Neutrophil (primary cell): ENCODE measurements at regions not wholly inside any gene's neighbourhood (a gene's known extent, or its start where the extent isn't known, plus 50 kb on each side); places are given as distances from the start of the nearest gene placed in this dataset.
"Not testable (repeated sequence)": the region's sequence is repeated elsewhere in the genome, so short reads cannot be mapped to it uniquely, and the experiment has no call there.

Experiments used
- H3K27ac ChIP-seq: fragments of 200-600 bp; sonication (generic); 2 replicates; pipeline ENCODE4 v1.5.1; 2016; ENCODE audit warnings: mild to moderate bottlenecking, moderate library complexity
- H3K27me3 ChIP-seq: fragments of 200-600 bp; sonication (generic); 2 replicates; pipeline ENCODE4 v1.6.0; 2016; ENCODE audit warnings: mild to moderate bottlenecking
- H3K36me3 ChIP-seq: fragments of 200-600 bp; sonication (generic); 2 replicates; pipeline ENCODE4 v1.5.1; 2017
- H3K4me1 ChIP-seq, 2 experiments: fragments of 200-600 bp in 1 of 2; sonication (generic) in 1 of 2; 1 replicate in 1 of 2; 2 replicates in 1 of 2; pipeline versions ENCODE4 v1.5.1 to v1.6.1; 2013 to 2016; ENCODE audit warnings: low read depth in 1 of 2, low read length in 1 of 2, mild to moderate bottlenecking in 1 of 2, moderate library complexity in 1 of 2; ENCODE audit not compliant: control insufficient read depth in 1 of 2, insufficient read depth in 1 of 2
- H3K4me3 ChIP-seq, 2 experiments: fragments of 200-600 bp in 1 of 2; sonication (generic) in 1 of 2; 1 replicate in 1 of 2; 2 replicates in 1 of 2; pipeline ENCODE4 v1.5.1; 2013 to 2016; ENCODE audit warnings: low read depth in 1 of 2, low read length in 1 of 2, mild to moderate bottlenecking in 1 of 2, moderate library complexity in 1 of 2
- H3K9me3 ChIP-seq: fragments of 200-600 bp; sonication (generic); 2 replicates; pipeline ENCODE4 v1.5.1; 2016

GRCh38 chr2:87406406-87407175 lies 341.3 kb upstream of the PLGLB2 start:
- H3K36me3 ChIP-seq, H3K4me1 ChIP-seq, H3K9me3 ChIP-seq, H3K4me3 ChIP-seq, H3K27me3 ChIP-seq, H3K27ac ChIP-seq: not testable (repeated sequence)

GRCh38 chr2:87409601-87410000 lies 338.3 kb upstream of the PLGLB2 start:
- not testable (repeated sequence) for H3K4me3 ChIP-seq

GRCh38 chr2:87410371-87410770 lies 337.5 kb upstream of the PLGLB2 start:
- not testable (repeated sequence) for H3K36me3 ChIP-seq, H3K4me3 ChIP-seq, H3K9me3 ChIP-seq, H3K27me3 ChIP-seq, H3K27ac ChIP-seq, H3K4me1 ChIP-seq

More at GRCh38 chr2:87409601-87410000, 338.3 kb upstream of the PLGLB2 start:
- H3K36me3 ChIP-seq, H3K27ac ChIP-seq, H3K4me1 ChIP-seq, H3K27me3 ChIP-seq, H3K9me3 ChIP-seq: not testable (repeated sequence)

- not testable (repeated sequence) for H3K27ac ChIP-seq, H3K27me3 ChIP-seq, H3K9me3 ChIP-seq, H3K36me3 ChIP-seq, H3K4me3 ChIP-seq, H3K4me1 ChIP-seq
Measured at GRCh38 chr2:87412036-87412820, 335.7 kb upstream of the PLGLB2 start.

GRCh38 chr2:87414331-87414730 lies 333.6 kb upstream of the PLGLB2 start:
- H3K4me3 ChIP-seq, H3K4me1 ChIP-seq, H3K27ac ChIP-seq, H3K9me3 ChIP-seq, H3K36me3 ChIP-seq, H3K27me3 ChIP-seq: not testable (repeated sequence)

GRCh38 chr2:87414795-87415570 lies 332.9 kb upstream of the PLGLB2 start:
- not testable (repeated sequence) for H3K27me3 ChIP-seq, H3K36me3 ChIP-seq, H3K4me1 ChIP-seq, H3K4me3 ChIP-seq, H3K9me3 ChIP-seq, H3K27ac ChIP-seq

GRCh38 chr2:87415586-87416265 lies 332.2 kb upstream of the PLGLB2 start:
- not testable (repeated sequence) for H3K27ac ChIP-seq, H3K4me3 ChIP-seq, H3K4me1 ChIP-seq, H3K9me3 ChIP-seq, H3K27me3 ChIP-seq, H3K36me3 ChIP-seq

GRCh38 chr2:87416266-87416592 lies 331.7 kb upstream of the PLGLB2 start:
- H3K4me3 ChIP-seq, H3K27ac ChIP-seq, H3K9me3 ChIP-seq, H3K27me3 ChIP-seq, H3K36me3 ChIP-seq, H3K4me1 ChIP-seq: not testable (repeated sequence)

GRCh38 chr2:87417147-87417546 lies 330.7 kb upstream of the PLGLB2 start:
- H3K27me3 ChIP-seq, H3K36me3 ChIP-seq, H3K4me1 ChIP-seq, H3K4me3 ChIP-seq, H3K9me3 ChIP-seq, H3K27ac ChIP-seq: not testable (repeated sequence)

- H3K27ac ChIP-seq, H3K4me3 ChIP-seq, H3K4me1 ChIP-seq, H3K36me3 ChIP-seq, H3K9me3 ChIP-seq, H3K27me3 ChIP-seq: not testable (repeated sequence)
Measured at GRCh38 chr2:87417742-87418567, 329.9 kb upstream of the PLGLB2 start.

- H3K4me3 ChIP-seq, H3K27ac ChIP-seq, H3K36me3 ChIP-seq, H3K4me1 ChIP-seq, H3K9me3 ChIP-seq, H3K27me3 ChIP-seq: not testable (repeated sequence)
Measured at GRCh38 chr2:87418823-87419822, 328.8 kb upstream of the PLGLB2 start.

GRCh38 chr2:87419980-87420379 lies 327.9 kb upstream of the PLGLB2 start:
- H3K4me1 ChIP-seq = not testable (repeated sequence)

More at GRCh38 chr2:87419980-87420379, 327.9 kb upstream of the PLGLB2 start:
- not testable (repeated sequence) for H3K36me3 ChIP-seq, H3K9me3 ChIP-seq, H3K27me3 ChIP-seq, H3K4me3 ChIP-seq, H3K27ac ChIP-seq
